ENCODE measurements at regions not wholly inside any gene's neighbourhood (a gene's known extent, or its start where the extent isn't known, plus 50 kb on each side); places are given as distances from the start of the nearest gene placed in this dataset.

DNA sequence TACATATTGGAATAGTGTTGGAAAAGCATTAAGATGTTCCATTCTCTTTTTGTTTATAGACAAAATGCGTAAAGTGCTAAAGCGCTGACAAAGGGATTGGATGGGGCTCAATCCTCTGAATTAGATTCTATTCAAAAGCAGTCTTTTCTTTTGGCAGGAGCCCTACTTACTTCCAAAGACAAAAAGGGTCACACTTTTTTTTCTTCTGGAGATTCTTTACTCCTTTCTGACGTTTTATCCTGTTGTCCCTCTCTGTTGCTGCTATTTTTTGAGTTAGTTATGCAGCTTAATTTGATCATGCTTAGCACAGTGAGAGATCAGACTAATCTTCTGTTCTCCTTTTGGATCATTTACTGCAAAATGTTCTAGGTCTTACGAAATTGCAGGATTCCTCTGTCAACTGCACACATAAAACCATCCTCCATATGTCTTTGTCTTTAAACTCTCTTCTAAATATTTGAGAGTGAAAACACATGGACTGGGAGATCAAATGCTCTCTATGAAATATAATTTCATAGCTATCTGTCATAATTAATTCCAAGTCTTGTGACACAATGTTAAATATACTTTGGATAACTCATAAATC is 656.4 kb upstream of the ADGRL2 start:
- TF ChIP-seq, protein P1, sequence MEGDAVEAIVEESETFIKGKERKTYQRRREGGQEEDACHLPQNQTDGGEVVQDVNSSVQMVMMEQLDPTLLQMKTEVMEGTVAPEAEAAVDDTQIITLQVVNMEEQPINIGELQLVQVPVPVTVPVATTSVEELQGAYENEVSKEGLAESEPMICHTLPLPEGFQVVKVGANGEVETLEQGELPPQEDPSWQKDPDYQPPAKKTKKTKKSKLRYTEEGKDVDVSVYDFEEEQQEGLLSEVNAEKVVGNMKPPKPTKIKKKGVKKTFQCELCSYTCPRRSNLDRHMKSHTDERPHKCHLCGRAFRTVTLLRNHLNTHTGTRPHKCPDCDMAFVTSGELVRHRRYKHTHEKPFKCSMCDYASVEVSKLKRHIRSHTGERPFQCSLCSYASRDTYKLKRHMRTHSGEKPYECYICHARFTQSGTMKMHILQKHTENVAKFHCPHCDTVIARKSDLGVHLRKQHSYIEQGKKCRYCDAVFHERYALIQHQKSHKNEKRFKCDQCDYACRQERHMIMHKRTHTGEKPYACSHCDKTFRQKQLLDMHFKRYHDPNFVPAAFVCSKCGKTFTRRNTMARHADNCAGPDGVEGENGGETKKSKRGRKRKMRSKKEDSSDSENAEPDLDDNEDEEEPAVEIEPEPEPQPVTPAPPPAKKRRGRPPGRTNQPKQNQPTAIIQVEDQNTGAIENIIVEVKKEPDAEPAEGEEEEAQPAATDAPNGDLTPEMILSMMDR (IDR thresholded peaks at IDR 0.05), result no peak
- TF ChIP-seq POLR2A (IDR thresholded peaks at IDR 0.05), result no peak
- WGBS, 4 donors, result 69 to 80% (median 77%) methylated on average over 4 of the region's 4 CpGs
- intact Hi-C loops (cut with DNase I), result no loop called here

DNA sequence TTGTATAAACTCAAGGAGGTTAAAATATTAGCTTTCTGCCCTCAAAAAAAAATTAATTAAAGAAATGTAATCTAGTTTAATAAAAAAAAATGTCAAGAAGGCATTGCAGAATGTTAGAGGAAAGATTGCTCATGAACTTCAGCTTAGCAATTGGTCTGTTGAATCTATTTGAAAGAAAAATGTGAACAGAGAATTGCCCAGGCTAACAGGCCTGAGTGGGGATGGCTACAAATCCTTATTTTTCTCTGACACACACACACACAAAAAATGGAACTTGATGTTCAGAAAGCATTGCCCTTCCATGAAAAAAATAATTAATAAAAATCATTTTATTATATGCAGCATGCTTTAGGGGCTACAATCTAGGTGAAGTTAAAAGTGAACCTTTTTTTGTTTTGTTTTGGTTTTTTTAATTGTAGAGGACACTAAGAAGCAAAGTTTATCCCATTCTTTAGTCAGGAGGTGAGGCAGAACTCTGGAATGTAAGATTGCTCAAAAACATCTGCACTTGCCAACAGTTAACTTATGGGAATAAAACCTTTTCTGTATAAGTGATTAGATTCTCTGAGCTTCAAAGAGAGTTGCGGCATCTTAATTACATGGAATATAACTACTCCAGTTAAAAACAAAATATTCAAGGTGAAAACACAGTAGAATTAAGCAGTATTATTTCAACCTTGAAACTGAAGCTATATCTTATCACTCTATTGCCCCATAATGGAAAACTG is 658.5 kb upstream of the ADGRL2 start:
- no peak for DNase-seq
- WGBS, 4 donors, result 43 to 72% (median 52%) methylated on average over 1 of the region's 1 CpG
- intact Hi-C loops (cut with DNase I), result no loop called here
- Histone ChIP-seq H3K9me3 (replicated peaks in 1 of 3) (no peaks in the 10 kb centered on the region), H3K27me3 (no peaks in the 10 kb centered on the region), H3K27ac (peak overlapping the region in 3 of 5 donors; percentile 18 to 49 (median 31)), H3K4me3 (no peak overlapping the region), H3K4me1 (replicated peaks in 1 of 2) (peaks cover 13 to 18% of the 10 kb centered on the region in 2 donors), H3K36me3 (replicated peaks in 1 of 2) (no peaks in the 10 kb centered on the region)
- TF ChIP-seq, protein P1 (IDR thresholded peaks at IDR 0.05), result no peak
- TF ChIP-seq POLR2A (IDR thresholded peaks at IDR 0.05), result no peak

More for the DNA sequence above, 656.4 kb upstream of the ADGRL2 start:
- Histone ChIP-seq H3K36me3 (replicated peaks in 1 of 2) (no peaks in the 10 kb centered on the region), H3K4me1 (replicated peaks in 1 of 2) (peaks cover 13 to 18% of the 10 kb centered on the region in 2 donors), H3K27me3 (no peaks in the 10 kb centered on the region), H3K9me3 (replicated peaks in 1 of 3) (no peaks in the 10 kb centered on the region), H3K4me3 (no peak overlapping the region), H3K27ac (no peak overlapping the region)
- DNase-seq, result no peak

GRCh38 chr1:81135524-81135923 is 665.2 kb upstream of the ADGRL2 start:
- Histone ChIP-seq H3K9me3 (replicated peaks in 1 of 3) (no peaks in the 10 kb centered on the region), H3K4me1 (replicated peaks in 1 of 2) (no peaks in the 10 kb centered on the region), H3K27ac (no peak overlapping the region), H3K27me3 (no peaks in the 10 kb centered on the region), H3K4me3 (no peak overlapping the region), H3K36me3 (replicated peaks in 1 of 2) (no peaks in the 10 kb centered on the region)
- intact Hi-C loops (cut with DNase I), result no loop called here
- TF ChIP-seq POLR2A (IDR thresholded peaks at IDR 0.05), result no peak
- WGBS, 4 donors, result 85 to 93% (median 89%) methylated on average over 6 of the region's 6 CpGs
- DNase-seq, result no peak

DNA sequence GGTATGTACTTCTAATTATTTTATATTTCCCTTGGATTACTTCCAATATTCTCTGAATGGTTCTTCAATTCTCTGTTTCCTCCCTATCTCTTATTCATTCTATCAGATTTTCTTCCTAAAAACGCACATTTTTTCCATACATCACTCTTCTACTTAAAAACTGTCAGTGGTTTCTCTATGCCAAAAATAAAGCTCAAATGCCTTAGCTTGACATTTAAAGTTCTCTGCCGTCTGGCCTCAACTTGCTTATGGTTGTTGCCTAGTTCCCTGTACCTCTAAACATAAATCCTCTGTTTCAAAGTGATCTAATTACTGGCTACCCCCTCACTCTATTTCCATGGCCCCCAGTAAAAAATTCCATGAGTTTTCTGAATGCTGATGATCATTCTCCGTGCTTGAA is 671.0 kb upstream of the ADGRL2 start:
- no peaks in the 10 kb centered on the region for H3K36me3 ChIP-seq (replicated peaks in 1 of 2)
- intact Hi-C loops (cut with DNase I), result no loop called here
- WGBS, 4 donors, result 67 to 74% (median 67%) methylated on average over 3 of the region's 3 CpGs

More for the DNA sequence above, 671.0 kb upstream of the ADGRL2 start:
- H3K4me3 ChIP-seq, result no peak overlapping the region
- no peak overlapping the region for H3K27ac ChIP-seq
- no peaks in the 10 kb centered on the region for H3K27me3 ChIP-seq
- no peak for TF ChIP-seq POLR2A (IDR thresholded peaks at IDR 0.05)
- TF ChIP-seq, protein P1 (IDR thresholded peaks at IDR 0.05), result no peak
- no peak for DNase-seq
- no peaks in the 10 kb centered on the region for H3K9me3 ChIP-seq (replicated peaks in 1 of 3)
- H3K4me1 ChIP-seq (replicated peaks in 1 of 2), result no peaks in the 10 kb centered on the region

Data from adrenal gland (tissue), 9 donors.